RWPE2 (cell line): ENCODE measurements at regions not wholly inside any gene's neighbourhood (a gene's known extent, or its start where the extent isn't known, plus 50 kb on each side); places are given as distances from the start of the nearest gene placed in this dataset.
"Not testable (repeated sequence)": the region's sequence is repeated elsewhere in the genome, so short reads cannot be mapped to it uniquely, and the experiment has no call there.

Experiments
- ATAC-seq: fragments of 200-7000 bp; cut with Tn5 transposase; 3 replicates; pipeline ENCODE4 v1.9.1; 2021; ENCODE audit warnings: low read depth
- DNase-seq: peaks from one replicate; pipeline ENCODE4 v3.0.0-alpha.2; 2020; ENCODE audit warnings: low spot score
- H3K27ac ChIP-seq: fragments of 450-650 bp; 2 replicates; pipeline ENCODE4 v1.5.1; 2017; ENCODE audit warnings: mild to moderate bottlenecking; ENCODE audit not compliant: poor library complexity, severe bottlenecking
- H3K27me3 ChIP-seq: fragments of 250-450 bp; sonication (Bioruptor Pico); 2 replicates; pipeline ENCODE4 v1.5.1; 2021; ENCODE audit warnings: mild to moderate bottlenecking, moderate library complexity; ENCODE audit not compliant: insufficient read depth, poor library complexity, severe bottlenecking
- H3K36me3 ChIP-seq: fragments of 250-450 bp; sonication (Bioruptor Pico); 2 replicates; pipeline ENCODE4 v1.5.1; 2020; ENCODE audit warnings: low read depth, mild to moderate bottlenecking, moderate library complexity
- H3K4me1 ChIP-seq: fragments of 250-450 bp; sonication (Bioruptor Pico); 2 replicates; pipeline ENCODE4 v1.5.1; 2021; ENCODE audit warnings: mild to moderate bottlenecking, moderate library complexity; ENCODE audit not compliant: insufficient read depth, poor library complexity, severe bottlenecking
- H3K4me3 ChIP-seq: fragments of 250-450 bp; sonication (Bioruptor Pico); 2 replicates; pipeline ENCODE4 v1.5.1; 2021; ENCODE audit warnings: mild to moderate bottlenecking, moderate library complexity; ENCODE audit not compliant: severe bottlenecking
- H3K9me3 ChIP-seq: fragments of 250-450 bp; sonication (Bioruptor Pico); 2 replicates; pipeline ENCODE4 v1.5.1; 2021; ENCODE audit warnings: mild to moderate bottlenecking, moderate library complexity; ENCODE audit not compliant: severe bottlenecking
- TF ChIP-seq, protein P1 (sequence below): fragments of 450-650 bp; IDR thresholded peaks from one replicate; pipeline ENCODE4 v1.5.1; 2017; ENCODE audit warnings: mild to moderate bottlenecking, moderate library complexity; ENCODE audit not compliant: poor library complexity, severe bottlenecking

GRCh38 chr2:53028225-53028624, 739.4 kb upstream of the CHAC2 start:
- H3K4me1 ChIP-seq, result no peaks in the 10 kb centered on the region
- H3K9me3 ChIP-seq, result no peaks in the 10 kb centered on the region
- TF ChIP-seq, protein P1, sequence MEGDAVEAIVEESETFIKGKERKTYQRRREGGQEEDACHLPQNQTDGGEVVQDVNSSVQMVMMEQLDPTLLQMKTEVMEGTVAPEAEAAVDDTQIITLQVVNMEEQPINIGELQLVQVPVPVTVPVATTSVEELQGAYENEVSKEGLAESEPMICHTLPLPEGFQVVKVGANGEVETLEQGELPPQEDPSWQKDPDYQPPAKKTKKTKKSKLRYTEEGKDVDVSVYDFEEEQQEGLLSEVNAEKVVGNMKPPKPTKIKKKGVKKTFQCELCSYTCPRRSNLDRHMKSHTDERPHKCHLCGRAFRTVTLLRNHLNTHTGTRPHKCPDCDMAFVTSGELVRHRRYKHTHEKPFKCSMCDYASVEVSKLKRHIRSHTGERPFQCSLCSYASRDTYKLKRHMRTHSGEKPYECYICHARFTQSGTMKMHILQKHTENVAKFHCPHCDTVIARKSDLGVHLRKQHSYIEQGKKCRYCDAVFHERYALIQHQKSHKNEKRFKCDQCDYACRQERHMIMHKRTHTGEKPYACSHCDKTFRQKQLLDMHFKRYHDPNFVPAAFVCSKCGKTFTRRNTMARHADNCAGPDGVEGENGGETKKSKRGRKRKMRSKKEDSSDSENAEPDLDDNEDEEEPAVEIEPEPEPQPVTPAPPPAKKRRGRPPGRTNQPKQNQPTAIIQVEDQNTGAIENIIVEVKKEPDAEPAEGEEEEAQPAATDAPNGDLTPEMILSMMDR, result no peak
- no peaks in the 10 kb centered on the region for H3K36me3 ChIP-seq
- H3K27ac ChIP-seq, result no peak overlapping the region
- ATAC-seq, result peak; percentile 50
- no peak for DNase-seq
- no peaks in the 10 kb centered on the region for H3K27me3 ChIP-seq
- no peak overlapping the region for H3K4me3 ChIP-seq

- H3K9me3 ChIP-seq, ATAC-seq, DNase-seq, H3K27ac ChIP-seq, H3K4me1 ChIP-seq, H3K36me3 ChIP-seq, H3K4me3 ChIP-seq, H3K27me3 ChIP-seq: not testable (repeated sequence)
Measured at GRCh38 chr2:53022248-53022647, 745.4 kb upstream of the CHAC2 start.

DNA sequence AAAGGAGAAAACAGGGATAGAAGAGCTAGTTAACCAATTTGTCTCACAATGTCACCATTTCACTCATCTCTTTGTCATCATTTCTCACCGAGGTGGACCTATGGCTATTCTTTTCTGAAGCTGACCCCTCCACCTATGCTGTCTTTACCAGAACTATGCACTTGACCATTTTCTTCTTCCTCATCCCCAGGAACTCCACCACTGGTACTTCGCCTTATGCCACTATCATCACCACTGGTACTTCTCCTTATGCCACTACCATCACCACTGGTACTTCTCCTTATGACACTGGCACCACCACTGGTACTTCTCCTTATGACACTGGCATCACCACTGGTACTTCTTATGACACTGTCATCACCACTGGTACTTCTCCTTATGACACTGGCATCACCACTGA, 745.8 kb upstream of the CHAC2 start:
- Histone ChIP-seq H3K4me3 (no peak overlapping the region), H3K4me1 (no peaks in the 10 kb centered on the region), H3K36me3 (no peaks in the 10 kb centered on the region), H3K27ac (no peak overlapping the region), H3K27me3 (no peaks in the 10 kb centered on the region), H3K9me3 (no peaks in the 10 kb centered on the region)
- ATAC-seq, result no peak
- DNase-seq, result no peak
- TF ChIP-seq, protein P1, result no peak

DNA sequence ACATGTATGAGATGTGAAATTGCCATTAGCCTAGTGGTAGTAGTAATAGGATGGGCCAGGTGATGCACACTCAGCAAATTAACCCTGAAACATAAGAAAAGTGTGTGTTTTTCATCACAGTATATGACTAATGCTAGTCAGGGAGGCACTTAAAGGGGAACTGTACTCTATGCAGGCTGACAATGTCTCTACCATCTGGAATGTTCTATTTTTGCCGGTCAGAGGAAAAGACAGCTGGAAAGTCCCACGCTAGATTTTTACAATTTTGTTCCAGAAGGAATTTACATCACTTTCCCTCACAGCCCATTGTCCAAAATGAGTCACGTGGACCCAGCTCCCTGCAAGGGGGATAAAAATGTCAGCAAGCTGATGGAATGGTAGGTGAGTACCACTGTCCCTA, 746.3 kb upstream of the CHAC2 start:
- Histone ChIP-seq H3K4me3 (no peak overlapping the region), H3K36me3 (no peaks in the 10 kb centered on the region), H3K27ac (no peak overlapping the region), H3K9me3 (no peaks in the 10 kb centered on the region), H3K27me3 (no peaks in the 10 kb centered on the region), H3K4me1 (no peaks in the 10 kb centered on the region)
- no peak for DNase-seq
- TF ChIP-seq, protein P1, result no peak
- ATAC-seq, result peak; percentile 87

- Histone ChIP-seq H3K36me3 (no peaks in the 10 kb centered on the region), H3K9me3 (no peaks in the 10 kb centered on the region), H3K27ac (no peak overlapping the region), H3K4me1 (no peaks in the 10 kb centered on the region), H3K4me3 (no peak overlapping the region), H3K27me3 (no peaks in the 10 kb centered on the region)
- no peak for DNase-seq
- peak; percentile 62; the same call in 2 of the 3 replicates for ATAC-seq
- TF ChIP-seq, protein P1, result peak; percentile 52
Measured at GRCh38 chr2:53018825-53019425, 748.7 kb upstream of the CHAC2 start.
